C4-2B (cell line): ENCODE measurements at regions not wholly inside any gene's neighbourhood (a gene's known extent, or its start where the extent isn't known, plus 50 kb on each side); places are given as distances from the start of the nearest gene placed in this dataset.

Experiments used
- ZFX ChIP-seq: fragments of 450-650 bp; IDR thresholded peaks from 2 replicates; pipeline ENCODE4 v1.6.1; 2017
- TF ChIP-seq, protein P1 (sequence below): fragments of 450-650 bp; conservative IDR thresholded peaks from 2 replicates; pipeline ENCODE4 v1.5.1; 2017; ENCODE audit warnings: mild to moderate bottlenecking

DNA sequence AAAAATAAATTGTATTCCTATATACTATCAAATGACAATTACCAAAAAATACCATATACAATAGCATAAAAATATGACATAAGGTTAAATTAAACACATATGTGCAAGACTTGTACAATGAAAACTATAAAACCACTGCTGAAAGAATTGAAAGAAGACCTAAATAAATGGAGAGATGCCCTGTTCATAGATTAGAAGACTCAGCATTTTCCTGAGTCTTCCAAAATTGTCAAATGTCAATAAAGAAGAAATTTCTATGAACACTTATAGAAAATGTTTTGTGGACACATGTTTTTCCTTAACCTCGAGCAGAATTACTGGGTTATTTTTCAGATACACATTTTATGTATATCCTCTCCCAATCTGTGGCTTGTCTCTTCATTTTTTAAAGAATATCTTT is 103.1 kb upstream of the DCLK2 start:
- TF ChIP-seq, protein P1, sequence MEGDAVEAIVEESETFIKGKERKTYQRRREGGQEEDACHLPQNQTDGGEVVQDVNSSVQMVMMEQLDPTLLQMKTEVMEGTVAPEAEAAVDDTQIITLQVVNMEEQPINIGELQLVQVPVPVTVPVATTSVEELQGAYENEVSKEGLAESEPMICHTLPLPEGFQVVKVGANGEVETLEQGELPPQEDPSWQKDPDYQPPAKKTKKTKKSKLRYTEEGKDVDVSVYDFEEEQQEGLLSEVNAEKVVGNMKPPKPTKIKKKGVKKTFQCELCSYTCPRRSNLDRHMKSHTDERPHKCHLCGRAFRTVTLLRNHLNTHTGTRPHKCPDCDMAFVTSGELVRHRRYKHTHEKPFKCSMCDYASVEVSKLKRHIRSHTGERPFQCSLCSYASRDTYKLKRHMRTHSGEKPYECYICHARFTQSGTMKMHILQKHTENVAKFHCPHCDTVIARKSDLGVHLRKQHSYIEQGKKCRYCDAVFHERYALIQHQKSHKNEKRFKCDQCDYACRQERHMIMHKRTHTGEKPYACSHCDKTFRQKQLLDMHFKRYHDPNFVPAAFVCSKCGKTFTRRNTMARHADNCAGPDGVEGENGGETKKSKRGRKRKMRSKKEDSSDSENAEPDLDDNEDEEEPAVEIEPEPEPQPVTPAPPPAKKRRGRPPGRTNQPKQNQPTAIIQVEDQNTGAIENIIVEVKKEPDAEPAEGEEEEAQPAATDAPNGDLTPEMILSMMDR, result no peak
- no peak for TF ChIP-seq ZFX
